ENCODE measurements at regions not wholly inside any gene's neighbourhood (a gene's known extent, or its start where the extent isn't known, plus 50 kb on each side); places are given as distances from the start of the nearest gene placed in this dataset.

DNA sequence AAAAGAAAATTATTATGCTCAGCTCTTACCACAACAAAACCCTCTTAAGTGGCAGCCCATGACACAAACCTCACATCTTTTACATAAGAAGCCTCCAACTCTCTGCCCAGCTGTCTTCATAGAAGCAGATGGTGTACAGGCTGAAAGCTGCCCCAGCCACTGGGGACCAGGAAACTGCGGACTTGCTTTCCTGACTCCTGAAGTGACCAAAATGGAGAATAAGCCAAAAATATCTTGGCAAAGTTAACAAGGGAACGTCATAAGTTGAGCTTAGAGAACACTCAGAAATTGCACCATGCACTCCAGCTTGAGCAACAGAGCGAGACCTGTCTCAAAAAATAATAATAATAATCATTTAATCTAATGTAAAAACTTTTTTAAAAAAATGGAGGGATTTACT is 160.3 kb upstream of the CDYL start:
- DNase-seq (ENCODE audit: low read depth) = no peak

- DNase-seq (ENCODE audit: low read depth) = no peak
Measured at GRCh38 chr6:4615231-4615630, 161.0 kb upstream of the CDYL start.

DNA sequence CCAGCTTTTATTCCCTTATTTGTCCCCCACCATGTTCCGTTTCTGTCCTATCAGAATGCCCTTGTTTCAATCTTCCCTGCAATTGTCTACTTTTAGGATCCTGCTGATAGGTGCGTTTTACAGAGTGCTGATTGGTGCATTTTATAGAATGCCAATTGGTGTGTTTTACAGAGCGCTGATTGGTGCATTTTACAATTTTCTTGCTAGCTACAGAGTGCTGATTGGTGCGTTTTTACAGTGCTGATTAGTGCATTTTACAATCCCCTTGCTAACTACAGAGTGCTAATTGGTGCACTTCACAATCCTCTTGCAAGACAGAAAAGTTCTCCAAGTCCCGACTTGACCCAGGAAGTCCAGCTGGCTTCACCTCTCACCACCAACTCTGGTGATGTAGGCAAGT is 161.6 kb upstream of the CDYL start:
- DNase-seq (ENCODE audit: low read depth) = no peak

DNA sequence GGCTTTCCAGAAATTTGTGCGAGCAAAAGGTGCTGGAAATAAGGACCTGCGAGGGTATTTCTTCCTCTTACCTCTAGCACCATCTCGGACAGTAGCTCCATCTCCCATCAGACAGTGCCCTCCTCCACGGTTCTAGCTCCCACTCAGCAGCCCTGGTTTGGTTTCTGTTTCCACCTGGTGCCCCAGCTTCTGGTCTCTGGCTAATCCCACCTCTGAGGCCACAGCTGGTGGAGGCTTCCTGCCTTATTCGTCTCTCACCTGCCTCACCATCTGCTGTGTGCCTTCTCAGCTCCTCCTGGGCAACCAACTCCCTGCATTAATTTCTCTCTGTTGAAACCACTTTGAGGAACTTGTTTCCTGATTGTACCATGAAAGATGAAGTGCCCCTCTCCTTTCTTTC is 162.4 kb upstream of the CDYL start:
- DNase-seq (ENCODE audit: low read depth) = no peak

DNA sequence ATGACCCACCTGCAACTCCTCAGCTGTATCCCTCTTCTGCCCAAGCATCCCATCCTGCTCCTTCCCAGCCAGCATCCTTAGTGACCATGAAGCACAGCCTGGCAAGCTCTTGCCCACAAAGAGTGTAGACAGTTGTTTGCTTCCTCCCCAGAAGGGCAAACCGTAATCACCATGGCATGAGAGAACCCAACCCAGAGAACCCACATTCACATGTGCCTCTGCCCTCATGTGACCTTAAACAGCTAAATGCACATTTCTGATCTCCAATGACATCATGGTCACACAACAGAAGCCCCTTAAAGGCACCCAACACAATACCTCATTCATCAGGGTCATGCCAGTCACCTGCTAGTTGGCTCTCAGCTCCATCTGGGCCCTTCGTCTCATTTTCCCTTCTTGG is 162.8 kb upstream of the CDYL start:
- DNase-seq (ENCODE audit: low read depth) = no peak

DNA sequence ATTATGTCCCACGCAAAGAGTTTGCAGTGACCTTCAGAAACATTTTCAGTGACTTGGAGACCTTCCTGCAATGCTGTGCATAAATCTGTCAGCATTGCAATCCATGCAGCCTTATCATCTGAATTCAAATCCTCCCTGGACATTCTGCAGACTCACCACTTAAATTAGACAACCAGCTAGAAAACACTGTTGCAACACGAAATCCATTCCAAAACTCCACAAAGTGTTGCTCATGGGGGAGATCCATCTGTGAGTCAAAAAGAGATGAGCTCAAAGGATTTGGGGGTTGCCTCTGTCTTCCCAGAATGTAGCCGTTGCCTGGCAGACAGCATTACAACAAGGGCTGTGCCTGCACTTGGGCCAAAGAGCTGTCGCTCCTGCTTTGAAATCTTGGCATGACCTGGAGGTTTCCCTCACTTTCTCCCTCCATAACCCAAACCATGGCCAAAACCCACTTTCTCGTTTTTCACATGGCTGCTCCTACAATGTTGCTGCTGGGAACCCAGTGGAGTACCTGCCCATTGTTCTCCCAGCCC is 163.5 kb upstream of the CDYL start:
- DNase-seq (ENCODE audit: low read depth) = no peak

DNA sequence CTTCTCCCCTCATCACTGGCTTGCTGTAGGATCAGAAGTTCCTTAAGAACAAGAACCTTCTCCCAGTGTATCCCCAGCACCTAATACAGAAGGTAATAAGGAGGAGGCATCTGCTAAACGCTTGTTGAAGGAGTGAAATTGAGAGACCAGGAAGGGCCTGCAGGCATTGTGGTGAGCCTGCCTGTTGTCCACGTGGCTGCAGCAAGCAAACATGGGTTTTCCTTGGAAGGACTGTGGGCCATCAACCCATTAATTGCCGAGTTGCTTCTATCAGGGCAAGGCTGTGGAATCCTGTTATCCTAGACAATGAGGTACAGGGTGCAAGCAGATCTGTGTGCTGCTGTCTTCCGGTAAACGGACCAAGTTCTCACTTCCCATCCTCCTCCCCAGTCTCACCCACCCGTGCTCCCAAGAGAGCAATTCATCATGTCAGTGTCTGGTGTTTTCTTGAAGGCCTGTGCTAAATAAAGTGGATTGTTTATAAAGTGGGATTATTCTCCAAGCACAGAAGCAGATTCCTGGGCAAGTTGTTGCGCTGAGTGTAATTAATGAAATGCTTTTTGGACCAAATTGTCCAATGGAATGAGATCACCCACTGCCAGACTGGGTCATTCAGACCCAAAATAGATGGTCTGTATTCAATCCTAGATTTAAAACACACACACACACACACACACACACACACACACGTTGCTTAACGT is 164.6 kb upstream of the CDYL start:
- no peak for DNase-seq (ENCODE audit: low read depth)

DNA sequence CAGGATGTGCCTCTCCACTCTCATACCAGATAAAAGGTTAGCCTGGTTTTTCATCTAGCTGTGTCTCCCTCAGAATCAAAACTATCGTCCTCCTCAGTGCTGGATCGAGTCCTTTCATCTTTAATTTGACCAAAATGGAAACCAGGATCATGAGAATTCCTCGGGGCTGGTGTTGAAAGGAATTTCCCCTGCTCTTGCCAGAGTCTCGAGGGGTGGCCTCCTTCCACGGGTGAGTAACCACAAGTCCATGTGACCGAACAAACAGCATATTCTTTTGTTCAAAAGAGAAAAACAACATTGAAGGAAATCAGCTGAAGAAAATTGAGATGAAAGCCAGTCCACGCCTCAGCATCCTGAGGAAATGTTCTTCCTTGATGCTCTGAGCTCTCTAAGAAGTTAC is 165.9 kb upstream of the CDYL start:
- no peak for DNase-seq (ENCODE audit: low read depth)

DNA sequence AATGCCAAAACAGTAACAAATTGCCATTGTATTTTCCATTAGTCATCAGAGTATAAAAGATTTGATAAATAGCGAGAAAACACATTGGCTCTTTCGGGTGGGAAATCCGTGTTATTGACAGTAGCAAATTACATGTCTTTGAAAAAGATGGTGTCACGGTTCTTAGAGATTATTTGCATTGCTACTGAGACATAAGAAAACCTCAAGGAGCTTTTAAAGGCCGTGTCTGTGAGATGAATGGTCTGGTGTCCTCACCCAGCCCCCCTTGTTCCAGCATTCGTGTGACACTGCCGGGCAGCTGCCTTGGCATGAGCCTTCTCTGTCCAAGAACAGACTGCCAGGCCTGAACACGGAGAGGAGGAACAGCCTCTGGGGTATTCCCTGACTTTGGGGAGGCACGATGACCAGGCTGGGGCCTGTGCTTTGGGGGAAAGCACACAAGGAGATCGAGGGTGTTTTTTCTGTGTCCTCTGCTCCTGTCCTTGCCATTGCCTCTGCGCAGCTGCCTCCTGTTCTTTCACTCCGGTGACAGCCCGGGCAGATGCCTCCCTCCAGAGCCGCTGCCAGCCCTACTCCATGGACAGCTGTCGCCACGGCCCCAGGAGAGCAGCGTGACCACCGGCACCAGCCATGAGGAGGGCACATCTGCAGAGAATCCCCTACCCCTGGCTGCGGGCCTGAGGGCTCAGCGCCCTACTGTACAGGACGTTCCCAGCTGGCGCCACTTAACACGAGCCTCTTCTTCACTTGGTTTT is 167.7 kb upstream of the CDYL start:
- no peak for DNase-seq (ENCODE audit: low read depth)

GRCh38 chr6:4607793-4608192 is 168.4 kb upstream of the CDYL start:
- DNase-seq (ENCODE audit: low read depth) = no peak

- no peak for DNase-seq (ENCODE audit: low read depth)
Measured at GRCh38 chr6:4606821-4607704, 169.1 kb upstream of the CDYL start.

DNA sequence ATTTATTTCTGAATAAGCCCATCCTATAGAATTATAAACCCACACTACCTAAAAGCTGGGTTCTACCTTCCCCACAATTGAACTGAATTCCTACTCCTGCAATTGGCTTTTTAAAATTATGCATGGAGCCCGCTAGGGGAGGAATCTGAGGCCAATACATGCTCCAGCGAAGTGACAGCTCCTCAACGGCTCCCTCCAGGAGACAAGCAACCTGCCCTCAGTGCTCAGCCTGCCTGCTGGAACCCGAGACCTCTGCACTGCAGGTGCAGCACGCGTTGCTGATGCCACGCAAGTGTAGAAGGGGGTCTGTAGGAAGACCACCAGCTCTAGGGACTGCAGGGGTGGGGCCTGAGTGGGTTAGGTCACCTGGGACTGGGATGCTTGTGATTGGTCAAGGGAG is 170.2 kb upstream of the CDYL start:
- no peak for DNase-seq (ENCODE audit: low read depth)

- DNase-seq (ENCODE audit: low read depth) = no peak
Measured at GRCh38 chr6:4603856-4604369, 172.3 kb upstream of the CDYL start.

- DNase-seq (ENCODE audit: low read depth) = no peak
Measured at GRCh38 chr6:4603291-4603690, 172.9 kb upstream of the CDYL start.

- DNase-seq (ENCODE audit: low read depth) = no peak
Measured at GRCh38 chr6:4599924-4600323, 176.3 kb upstream of the CDYL start.

GRCh38 chr6:4598384-4598995 is 177.7 kb upstream of the CDYL start:
- DNase-seq (ENCODE audit: low read depth) = no peak

GRCh38 chr6:4593951-4594350 is 182.3 kb upstream of the CDYL start:
- DNase-seq (ENCODE audit: low read depth) = no peak

- DNase-seq (ENCODE audit: low read depth) = no peak
Measured at GRCh38 chr6:4592026-4592425, 184.2 kb upstream of the CDYL start.

DNA sequence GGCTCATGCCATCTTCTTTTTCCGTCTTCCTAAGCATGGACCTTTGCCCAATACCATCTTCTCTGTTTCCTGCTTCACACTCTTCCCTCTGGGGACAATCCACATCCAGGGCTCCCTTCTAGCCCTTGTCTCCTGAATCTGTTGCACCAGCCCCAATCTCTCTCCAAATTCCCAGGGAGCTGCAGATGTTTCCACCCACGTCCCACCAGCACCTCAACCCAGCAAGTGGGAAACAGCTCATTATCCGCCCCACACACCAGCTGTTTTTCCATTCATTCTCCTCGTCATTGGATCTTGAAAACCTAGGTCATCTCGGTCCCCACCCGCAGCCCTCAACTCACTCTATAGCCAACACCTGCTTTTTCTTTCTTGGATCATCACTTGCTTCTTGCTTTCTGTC is 185.0 kb upstream of the CDYL start:
- no peak for DNase-seq (ENCODE audit: low read depth)

GRCh38 chr6:4589295-4589694 is 186.9 kb upstream of the CDYL start:
- no peak for DNase-seq (ENCODE audit: low read depth)

DNA sequence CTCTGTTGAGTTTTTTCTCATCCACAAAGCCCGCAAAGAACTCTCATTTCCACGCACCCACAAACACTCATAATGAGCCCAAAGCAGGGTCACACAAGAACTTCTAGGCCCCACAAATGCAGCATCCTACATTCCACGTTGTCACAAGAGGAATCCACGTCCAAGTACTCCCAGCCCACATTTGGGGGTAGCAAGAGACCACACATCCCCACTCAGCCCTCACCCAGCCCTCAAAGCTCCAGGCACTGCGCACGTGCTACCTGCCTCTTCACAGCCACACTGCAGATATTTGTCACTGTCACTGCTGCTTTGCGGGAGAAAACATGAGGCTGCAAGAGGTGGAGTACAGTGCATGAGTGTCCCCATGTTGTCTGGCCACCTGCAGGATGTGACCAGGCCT is 187.6 kb upstream of the CDYL start:
- no peak for DNase-seq (ENCODE audit: low read depth)

GRCh38 chr6:4588163-4588562 is 188.0 kb upstream of the CDYL start:
- DNase-seq (ENCODE audit: low read depth) = no peak
